Omental fat pad (tissue), 3 donors: ENCODE measurements at regions not wholly inside any gene's neighbourhood (a gene's known extent, or its start where the extent isn't known, plus 50 kb on each side); places are given as distances from the start of the nearest gene placed in this dataset.

Experiments used
- ATAC-seq: fragments of 150-250 bp; one replicate; pipeline ENCODE4 v1.9.1; 2016; ENCODE audit warnings: mild to moderate bottlenecking, moderate library complexity; ENCODE audit not compliant: low FRiP score
- DNase-seq: peaks from one replicate; pipeline ENCODE4 v3.0.0-alpha.2; 2019; ENCODE audit warnings: low spot score
- TF ChIP-seq, protein P1 (sequence below), 3 donors: fragments of 450-650 bp; IDR thresholded peaks; one replicate each; pipeline ENCODE4 v1.5.1; 2016 to 2017; ENCODE audit warnings: antibody characterized with exemption in 3 of 3, mild to moderate bottlenecking in 3 of 3, moderate library complexity in 2 of 3

DNA sequence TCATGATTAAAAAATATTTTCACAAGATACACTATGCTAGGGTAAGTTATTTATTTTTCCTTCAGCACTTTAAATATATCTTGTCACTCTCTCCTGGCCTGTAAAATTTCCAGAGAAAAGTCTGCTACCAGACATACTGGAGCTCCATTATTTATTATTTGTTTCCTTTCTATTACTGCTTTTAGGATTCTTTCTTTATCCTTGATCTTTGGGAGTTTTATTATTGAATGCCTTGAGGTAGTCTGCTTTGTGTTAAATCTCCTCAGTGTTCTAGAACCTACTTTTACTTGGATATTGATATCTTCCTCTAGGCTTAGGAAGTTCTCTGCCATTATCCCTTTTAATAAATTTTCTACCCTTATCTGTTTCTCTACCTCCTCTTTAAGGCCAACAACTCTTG, 142.0 kb upstream of the TGFBR2 start:
- no peak for ATAC-seq
- TF ChIP-seq, protein P1, sequence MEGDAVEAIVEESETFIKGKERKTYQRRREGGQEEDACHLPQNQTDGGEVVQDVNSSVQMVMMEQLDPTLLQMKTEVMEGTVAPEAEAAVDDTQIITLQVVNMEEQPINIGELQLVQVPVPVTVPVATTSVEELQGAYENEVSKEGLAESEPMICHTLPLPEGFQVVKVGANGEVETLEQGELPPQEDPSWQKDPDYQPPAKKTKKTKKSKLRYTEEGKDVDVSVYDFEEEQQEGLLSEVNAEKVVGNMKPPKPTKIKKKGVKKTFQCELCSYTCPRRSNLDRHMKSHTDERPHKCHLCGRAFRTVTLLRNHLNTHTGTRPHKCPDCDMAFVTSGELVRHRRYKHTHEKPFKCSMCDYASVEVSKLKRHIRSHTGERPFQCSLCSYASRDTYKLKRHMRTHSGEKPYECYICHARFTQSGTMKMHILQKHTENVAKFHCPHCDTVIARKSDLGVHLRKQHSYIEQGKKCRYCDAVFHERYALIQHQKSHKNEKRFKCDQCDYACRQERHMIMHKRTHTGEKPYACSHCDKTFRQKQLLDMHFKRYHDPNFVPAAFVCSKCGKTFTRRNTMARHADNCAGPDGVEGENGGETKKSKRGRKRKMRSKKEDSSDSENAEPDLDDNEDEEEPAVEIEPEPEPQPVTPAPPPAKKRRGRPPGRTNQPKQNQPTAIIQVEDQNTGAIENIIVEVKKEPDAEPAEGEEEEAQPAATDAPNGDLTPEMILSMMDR (IDR thresholded peaks at IDR 0.05): no peak
- DNase-seq: no peak

DNA sequence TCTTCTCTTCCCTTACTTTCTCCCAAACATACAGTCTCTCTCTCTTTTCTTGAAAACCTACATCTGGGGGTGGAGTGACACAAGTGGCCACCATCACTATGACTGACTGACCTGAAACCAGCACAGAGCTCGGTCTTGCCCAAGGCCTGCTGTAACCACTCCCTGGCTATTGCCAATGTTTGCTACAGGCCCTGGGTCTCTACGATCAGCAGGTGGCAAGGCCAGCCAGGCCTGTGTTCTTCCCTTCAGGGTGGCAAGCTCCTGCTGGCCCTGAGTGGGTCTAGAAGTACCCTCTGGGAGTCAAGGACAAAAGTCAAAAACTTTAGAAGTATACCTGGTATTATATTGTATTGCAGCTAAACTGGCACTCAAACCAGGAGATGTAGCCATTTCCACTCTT, 140.9 kb upstream of the TGFBR2 start:
- TF ChIP-seq, protein P1 (IDR thresholded peaks at IDR 0.05): no peak
- no peak for DNase-seq
- no peak for ATAC-seq

DNA sequence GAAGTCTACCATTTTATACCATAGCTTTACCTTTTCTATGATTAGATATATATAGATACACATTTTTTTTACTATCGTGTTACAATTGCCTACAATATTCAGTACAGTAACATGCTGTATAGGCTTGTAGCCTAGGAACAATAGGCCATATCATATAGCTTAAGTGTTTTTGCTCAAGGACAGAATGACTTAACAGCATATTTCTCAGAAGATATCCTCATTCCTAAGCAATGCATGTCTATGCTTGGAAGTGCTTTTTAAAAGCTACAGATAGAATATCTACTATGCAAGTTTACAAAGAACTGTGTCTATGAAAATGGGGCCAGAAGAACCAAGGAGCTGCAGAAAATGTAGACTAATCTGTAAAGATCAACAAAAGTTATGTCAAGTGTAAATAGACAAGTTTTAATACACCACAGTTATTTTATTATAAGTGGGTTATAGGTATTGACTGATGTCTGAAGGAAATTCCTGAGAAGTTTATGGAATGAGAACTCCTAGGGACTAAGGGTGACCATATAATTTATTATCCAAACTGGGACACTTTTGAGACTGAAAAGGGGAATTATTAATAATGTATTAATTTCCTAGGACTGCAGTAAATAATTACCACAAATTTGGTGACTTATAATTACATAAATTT, 138.7 kb upstream of the TGFBR2 start:
- TF ChIP-seq, protein P1 (IDR thresholded peaks at IDR 0.05): no peak
- DNase-seq: no peak
- ATAC-seq: no peak

DNA sequence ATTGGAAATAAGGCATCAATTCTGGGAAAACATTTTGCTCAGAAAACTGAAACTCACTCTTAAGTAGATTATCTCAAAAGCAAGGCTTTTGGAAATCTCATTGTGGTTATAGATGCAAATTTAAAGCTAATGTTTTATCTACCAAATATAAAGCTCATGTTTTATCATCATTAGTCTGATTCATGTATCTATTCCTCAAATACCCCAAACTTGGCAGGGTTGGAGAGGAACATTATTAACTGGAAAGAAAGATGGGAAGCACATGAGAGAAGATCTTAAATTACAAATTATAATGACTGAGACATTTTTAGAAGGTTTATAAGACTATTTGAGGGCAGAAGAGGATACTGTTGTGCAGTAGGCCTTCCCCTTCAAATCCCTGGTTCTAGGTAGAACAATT, 137.3 kb upstream of the TGFBR2 start:
- TF ChIP-seq, protein P1 (IDR thresholded peaks at IDR 0.05): no peak
- ATAC-seq (no peak), DNase-seq (no peak)

DNA sequence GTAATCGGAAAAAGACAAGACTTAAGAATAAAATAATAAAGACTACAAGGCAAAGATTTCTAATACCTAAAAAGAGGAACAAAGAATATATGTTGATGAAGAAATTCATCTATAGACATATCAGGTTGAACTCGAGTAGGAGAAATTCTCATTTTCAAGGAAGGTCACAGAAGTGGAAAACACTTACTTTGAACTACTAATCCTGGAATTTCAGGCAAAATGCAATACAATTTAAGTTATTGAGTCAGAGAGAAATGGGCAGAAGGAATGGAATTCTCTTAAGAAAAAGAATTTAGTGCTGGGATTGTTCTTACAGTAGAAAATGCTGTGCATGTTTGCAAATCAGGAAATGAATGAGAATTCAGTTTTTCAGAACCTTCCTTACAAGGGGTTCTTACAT, 135.9 kb upstream of the TGFBR2 start:
- TF ChIP-seq, protein P1 (IDR thresholded peaks at IDR 0.05): no peak
- no peak for DNase-seq
- no peak for ATAC-seq

DNA sequence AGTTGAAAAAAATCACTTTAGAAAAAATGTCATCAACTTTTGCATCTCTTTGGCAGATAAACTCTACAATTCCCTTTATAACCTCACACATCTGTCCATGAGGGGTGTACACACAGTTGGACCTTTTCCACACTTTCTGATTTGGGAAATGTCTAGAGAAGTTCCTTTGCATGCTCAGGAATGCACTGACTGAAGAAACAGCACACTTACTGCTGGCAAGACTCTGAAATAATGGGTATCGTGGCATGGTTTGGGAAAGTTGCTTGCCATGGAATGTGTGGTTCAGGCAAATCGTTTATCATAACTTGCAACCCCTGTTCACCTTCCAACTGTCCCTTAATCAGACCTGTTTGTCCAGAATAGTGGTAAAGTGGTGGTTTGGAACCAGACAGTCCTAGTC, 135.3 kb upstream of the TGFBR2 start:
- ATAC-seq (no peak), DNase-seq (no peak)
- TF ChIP-seq, protein P1 (IDR thresholded peaks at IDR 0.05): no peak

DNA sequence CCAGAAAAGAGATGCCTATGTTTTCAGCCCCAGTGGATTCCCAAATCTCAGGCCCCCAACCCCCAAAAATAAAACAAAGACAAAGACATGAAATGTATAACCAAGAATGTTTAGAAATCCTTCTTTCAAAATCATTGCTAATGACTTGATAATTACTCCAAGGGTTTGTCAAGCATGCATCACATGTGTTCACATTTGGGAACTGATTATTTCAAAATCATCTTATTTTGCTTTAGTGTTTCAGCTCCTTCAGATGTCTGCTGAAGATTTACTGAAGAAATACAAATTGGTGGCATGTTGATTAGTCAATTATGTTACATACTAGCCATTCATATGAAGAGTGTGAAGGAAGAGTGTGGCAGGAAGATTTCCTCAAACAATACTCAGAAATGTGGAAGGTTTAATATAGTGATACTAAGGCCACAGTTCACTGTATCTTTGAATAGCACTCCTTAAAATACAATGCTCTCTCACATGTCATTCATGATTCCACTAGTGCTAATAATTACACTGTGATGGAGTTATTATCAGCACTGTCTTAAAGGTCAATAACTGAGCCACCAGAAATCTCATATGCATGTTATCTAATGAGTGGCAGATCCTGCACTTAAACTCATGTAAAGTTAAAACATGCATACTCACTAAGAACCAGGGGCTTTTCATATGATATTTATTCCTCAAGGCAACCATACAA, 134.5 kb upstream of the TGFBR2 start:
- no peak for DNase-seq
- no peak for ATAC-seq
- TF ChIP-seq, protein P1 (IDR thresholded peaks at IDR 0.05): no peak
